ENCODE measurements at regions not wholly inside any gene's neighbourhood (a gene's known extent, or its start where the extent isn't known, plus 50 kb on each side); places are given as distances from the start of the nearest gene placed in this dataset.
"Not testable (repeated sequence)": the region's sequence is repeated elsewhere in the genome, so short reads cannot be mapped to it uniquely, and the experiment has no call there.

- H3K9me3 ChIP-seq (ENCODE audit: insufficient read depth, low read length); H4K20me1 ChIP-seq (ENCODE audit: insufficient read depth, low read length); H3K4me3 ChIP-seq (ENCODE audit: low read length); H3K27me3 ChIP-seq (ENCODE audit: low read depth, low read length); H3K4me1 ChIP-seq (ENCODE audit: low read length); H3K9ac ChIP-seq (ENCODE audit: low read length); H3K27ac ChIP-seq (ENCODE audit: low read length); H3K36me3 ChIP-seq (replicated peaks; ENCODE audit: low read depth, low read length); H3K79me2 ChIP-seq (ENCODE audit: low read length); H3K4me2 ChIP-seq (ENCODE audit: low read length); H2AFZ ChIP-seq (ENCODE audit: low read depth, low read length): not testable (repeated sequence)
These were observed 50.3 kb upstream of the AGTPBP1 start for GRCh38 chr9:85792057-85792456.

DNA sequence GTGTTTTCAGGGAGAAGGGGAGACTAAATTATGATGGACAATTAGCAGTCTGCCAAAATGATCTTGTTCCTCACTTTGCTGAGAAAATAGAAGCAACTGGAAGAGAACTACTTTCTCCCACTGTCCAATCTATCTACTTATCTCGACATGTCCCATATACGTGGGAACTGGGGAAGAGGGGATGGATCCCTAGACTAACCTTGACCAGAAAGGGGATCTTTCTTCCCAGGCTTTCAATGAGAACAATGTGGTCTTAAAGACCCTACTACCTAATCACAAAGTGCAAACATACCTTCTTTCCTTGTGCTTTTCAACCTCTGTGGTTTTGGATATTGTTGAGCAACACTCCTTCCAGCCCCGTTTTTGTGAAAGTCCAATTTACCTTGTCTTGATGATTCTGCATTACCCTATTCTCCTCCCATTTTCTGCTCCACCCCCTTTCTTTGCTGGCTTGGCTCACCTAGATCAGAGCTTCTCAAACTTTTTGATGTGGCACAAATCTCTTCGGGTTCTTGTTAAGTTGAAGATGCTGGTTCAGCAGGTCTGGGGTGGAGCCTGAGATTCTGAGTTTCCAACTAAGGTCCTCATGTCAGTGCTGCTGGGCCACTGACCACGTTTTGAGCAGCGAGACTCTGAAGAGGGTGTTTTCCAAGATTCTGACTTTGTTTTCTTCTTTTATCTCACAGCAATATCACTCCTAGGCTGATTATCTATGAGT is 61.4 kb upstream of the AGTPBP1 start:
- not testable (repeated sequence) for H3K4me2 ChIP-seq (ENCODE audit: low read length); H3K4me3 ChIP-seq (ENCODE audit: low read length); H2AFZ ChIP-seq (ENCODE audit: low read depth, low read length); H4K20me1 ChIP-seq (ENCODE audit: insufficient read depth, low read length); H3K27me3 ChIP-seq (ENCODE audit: low read depth, low read length); H3K79me2 ChIP-seq (ENCODE audit: low read length); H3K27ac ChIP-seq (ENCODE audit: low read length); H3K36me3 ChIP-seq (replicated peaks; ENCODE audit: low read depth, low read length); H3K4me1 ChIP-seq (ENCODE audit: low read length); H3K9ac ChIP-seq (ENCODE audit: low read length); H3K9me3 ChIP-seq (ENCODE audit: insufficient read depth, low read length)

- H3K79me2 ChIP-seq (ENCODE audit: low read length); H3K36me3 ChIP-seq (replicated peaks; ENCODE audit: low read depth, low read length); H4K20me1 ChIP-seq (ENCODE audit: insufficient read depth, low read length); H3K27ac ChIP-seq (ENCODE audit: low read length); H3K4me1 ChIP-seq (ENCODE audit: low read length); H3K27me3 ChIP-seq (ENCODE audit: low read depth, low read length); H3K9me3 ChIP-seq (ENCODE audit: insufficient read depth, low read length): not testable (repeated sequence)
- Histone ChIP-seq H2AFZ (ENCODE audit: low read depth, low read length) (peak overlapping the region; percentile 54; the same call in 1 of the 2 replicates), H3K4me2 (ENCODE audit: low read length) (peak overlapping the region; percentile 72), H3K9ac (ENCODE audit: low read length) (peak overlapping the region; percentile 35; the same call in 1 of the 2 replicates), H3K4me3 (ENCODE audit: low read length) (peak overlapping the region; percentile 88)
These were observed 63.0 kb upstream of the AGTPBP1 start for GRCh38 chr9:85804847-85805133.

DNA sequence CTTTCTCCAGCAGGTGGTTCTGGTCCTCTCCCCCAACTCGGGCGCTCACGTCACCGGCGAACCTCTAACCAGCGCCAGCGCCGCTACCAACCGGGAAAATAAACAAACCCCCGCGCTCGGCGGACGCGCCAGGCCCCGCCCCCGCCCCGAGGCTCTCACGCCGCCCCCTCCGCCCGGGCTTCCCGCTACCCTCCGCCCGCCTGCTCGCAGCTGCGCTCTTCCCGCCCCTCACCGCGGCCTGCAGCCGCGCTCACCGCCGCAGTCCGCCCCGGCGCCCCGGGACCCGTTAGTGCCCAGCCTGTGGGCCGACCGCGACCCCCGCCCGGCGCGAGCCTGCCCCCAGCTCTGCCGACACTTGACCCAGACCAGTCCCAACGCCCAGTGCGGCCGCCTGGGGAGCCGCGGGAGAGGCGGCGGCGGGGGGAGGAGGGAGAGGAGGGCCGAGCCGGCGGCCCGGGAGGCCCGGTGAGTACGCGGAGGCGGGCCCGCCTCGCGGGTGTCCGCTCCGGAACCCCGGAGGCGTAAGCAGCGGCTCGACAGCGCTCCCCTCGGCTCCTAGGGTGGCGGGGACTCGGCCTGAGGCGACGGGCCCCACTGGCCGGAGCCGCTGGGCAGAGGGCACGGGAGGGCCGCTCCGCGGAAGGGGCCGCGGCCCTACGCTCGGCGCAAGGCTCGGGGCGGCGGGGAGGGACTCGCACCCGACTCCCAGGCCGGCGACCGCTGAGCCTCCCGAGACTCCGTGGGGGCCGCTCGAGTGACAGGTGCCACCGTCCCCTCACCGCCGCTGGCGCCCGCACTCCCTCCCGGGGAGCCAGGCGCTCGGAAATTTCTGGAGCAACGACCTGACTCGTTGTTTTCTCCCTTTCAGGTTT is 63.6 kb upstream of the AGTPBP1 start:
- H3K4me3 ChIP-seq (ENCODE audit: low read length): peak overlapping the region; percentile 88
- H3K4me2 ChIP-seq (ENCODE audit: low read length): peak overlapping the region; percentile 78
- H3K27ac ChIP-seq (ENCODE audit: low read length): peak overlapping the region; percentile 54
- not testable (repeated sequence) for H3K27me3 ChIP-seq (ENCODE audit: low read depth, low read length); H3K79me2 ChIP-seq (ENCODE audit: low read length); H3K36me3 ChIP-seq (replicated peaks; ENCODE audit: low read depth, low read length); H4K20me1 ChIP-seq (ENCODE audit: insufficient read depth, low read length); H3K4me1 ChIP-seq (ENCODE audit: low read length); H3K9me3 ChIP-seq (ENCODE audit: insufficient read depth, low read length)
- H2AFZ ChIP-seq (ENCODE audit: low read depth, low read length): peak overlapping the region; percentile 89
- peak overlapping the region; percentile 77 for H3K9ac ChIP-seq (ENCODE audit: low read length)

DNA sequence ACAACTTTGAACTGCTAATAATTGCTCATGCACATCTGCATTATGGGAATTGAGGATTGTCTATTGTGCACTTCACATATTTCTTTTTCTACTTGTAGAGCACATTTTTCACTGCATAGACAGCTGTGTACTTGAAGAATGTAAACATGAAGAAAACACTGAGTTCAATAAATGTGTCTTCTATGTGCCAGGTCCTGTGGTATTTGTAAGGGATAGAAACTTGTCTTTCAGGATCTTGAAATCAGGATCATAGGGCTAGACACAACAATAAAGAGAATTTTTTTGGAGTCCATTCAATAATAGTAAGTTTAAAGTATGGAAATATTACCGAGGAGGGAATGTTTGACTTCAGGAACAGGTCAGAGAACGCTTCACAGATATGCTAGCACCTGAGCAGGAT is 66.6 kb upstream of the AGTPBP1 start:
- H3K9me3 ChIP-seq (ENCODE audit: insufficient read depth, low read length); H2AFZ ChIP-seq (ENCODE audit: low read depth, low read length); H3K27me3 ChIP-seq (ENCODE audit: low read depth, low read length); H3K27ac ChIP-seq (ENCODE audit: low read length); H3K9ac ChIP-seq (ENCODE audit: low read length); H3K36me3 ChIP-seq (replicated peaks; ENCODE audit: low read depth, low read length); H3K4me1 ChIP-seq (ENCODE audit: low read length); H3K79me2 ChIP-seq (ENCODE audit: low read length); H3K4me2 ChIP-seq (ENCODE audit: low read length); H3K4me3 ChIP-seq (ENCODE audit: low read length); H4K20me1 ChIP-seq (ENCODE audit: insufficient read depth, low read length): not testable (repeated sequence)

DNA sequence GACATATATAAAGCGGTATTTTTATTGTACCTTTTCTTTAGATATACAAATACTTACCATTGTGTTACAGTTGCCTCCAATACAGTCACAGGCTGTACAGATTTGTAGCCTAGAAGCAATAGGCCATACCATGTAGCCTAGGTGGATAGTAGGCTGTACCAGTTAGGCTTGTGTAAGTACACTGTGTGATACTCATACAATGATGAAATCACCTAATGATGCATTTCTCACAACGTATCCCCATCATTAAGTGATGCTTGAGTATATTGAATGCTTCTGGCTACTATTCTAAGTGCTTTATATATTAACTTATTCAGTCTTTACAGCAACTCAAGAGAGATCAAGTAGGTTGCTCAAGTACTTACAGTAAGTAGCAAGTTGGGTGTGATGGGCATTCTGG is 71.6 kb upstream of the AGTPBP1 start:
- not testable (repeated sequence) for H3K9me3 ChIP-seq (ENCODE audit: insufficient read depth, low read length); H3K27me3 ChIP-seq (ENCODE audit: low read depth, low read length); H3K4me2 ChIP-seq (ENCODE audit: low read length); H2AFZ ChIP-seq (ENCODE audit: low read depth, low read length); H3K79me2 ChIP-seq (ENCODE audit: low read length); H3K36me3 ChIP-seq (replicated peaks; ENCODE audit: low read depth, low read length); H3K4me1 ChIP-seq (ENCODE audit: low read length); H4K20me1 ChIP-seq (ENCODE audit: insufficient read depth, low read length); H3K9ac ChIP-seq (ENCODE audit: low read length); H3K4me3 ChIP-seq (ENCODE audit: low read length); H3K27ac ChIP-seq (ENCODE audit: low read length)

DNA sequence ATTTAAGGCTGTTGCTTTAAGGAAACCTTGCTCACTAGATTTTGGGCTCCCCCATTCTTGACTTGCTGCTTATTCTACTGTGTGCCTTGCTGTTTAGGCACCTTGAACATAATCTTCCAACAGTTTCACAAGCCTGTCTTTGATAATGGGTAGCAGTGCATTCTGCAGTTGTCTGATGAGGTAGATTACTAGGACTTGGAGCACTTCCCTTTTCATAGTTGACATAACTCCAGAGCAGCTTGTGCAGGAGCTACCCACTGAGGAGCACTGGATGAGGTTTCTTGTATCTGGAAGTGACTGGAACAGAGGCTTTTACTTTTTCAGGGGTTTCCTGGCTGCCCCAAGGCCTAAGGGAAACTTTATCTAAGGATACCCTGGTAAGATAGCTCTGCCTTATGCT is 73.0 kb upstream of the AGTPBP1 start:
- not testable (repeated sequence) for H3K36me3 ChIP-seq (replicated peaks; ENCODE audit: low read depth, low read length); H3K4me2 ChIP-seq (ENCODE audit: low read length); H4K20me1 ChIP-seq (ENCODE audit: insufficient read depth, low read length); H3K27me3 ChIP-seq (ENCODE audit: low read depth, low read length); H3K27ac ChIP-seq (ENCODE audit: low read length); H2AFZ ChIP-seq (ENCODE audit: low read depth, low read length); H3K9me3 ChIP-seq (ENCODE audit: insufficient read depth, low read length); H3K9ac ChIP-seq (ENCODE audit: low read length); H3K4me3 ChIP-seq (ENCODE audit: low read length); H3K79me2 ChIP-seq (ENCODE audit: low read length); H3K4me1 ChIP-seq (ENCODE audit: low read length)
